Osteoblast (primary cell): ENCODE measurements at regions not wholly inside any gene's neighbourhood (a gene's known extent, or its start where the extent isn't known, plus 50 kb on each side); places are given as distances from the start of the nearest gene placed in this dataset.
A peak's percentile ranks its signal among the peaks of the same experiment; 100 is the strongest.

Source experiments
- DNase-seq: peaks from one replicate; pipeline ENCODE4 v3.0.0; 2011; ENCODE audit warnings: low spot score, mixed read lengths; ENCODE audit not compliant: insufficient read length; ENCODE audit errors: missing footprints
- H2AFZ ChIP-seq: 2 replicates; pipeline ENCODE4 v1.6.0; 2011; ENCODE audit warnings: mild to moderate bottlenecking, low read length
- H3K27ac ChIP-seq: 2 replicates; pipeline ENCODE4 v1.5.1; 2011; ENCODE audit warnings: mild to moderate bottlenecking, low read depth, low read length, moderate library complexity
- H3K27me3 ChIP-seq: 2 replicates; pipeline ENCODE4 v1.6.0; 2012; ENCODE audit warnings: mild to moderate bottlenecking, control low read depth, inconsistent platforms, low read length, moderate library complexity; ENCODE audit not compliant: insufficient read depth
- H3K36me3 ChIP-seq: 2 replicates; pipeline ENCODE4 v1.5.1; 2011; ENCODE audit warnings: mild to moderate bottlenecking, low read length, control low read depth, moderate library complexity; ENCODE audit not compliant: insufficient read depth
- H3K4me1 ChIP-seq: 2 replicates; pipeline ENCODE4 v1.5.1; 2011; ENCODE audit warnings: mild to moderate bottlenecking, low read length, control low read depth, moderate library complexity; ENCODE audit not compliant: insufficient read depth
- H3K4me2 ChIP-seq: 2 replicates; pipeline ENCODE4 v1.6.0; 2011; ENCODE audit warnings: mild to moderate bottlenecking, low read length; ENCODE audit not compliant: insufficient read depth
- H3K4me3 ChIP-seq: fragments of 200-600 bp; sonication (generic); 3 replicates; pipeline ENCODE4 v1.5.1; 2012; ENCODE audit warnings: mild to moderate bottlenecking, low read length, inconsistent platforms; ENCODE audit not compliant: insufficient read depth
- H3K79me2 ChIP-seq: 2 replicates; pipeline ENCODE4 v1.6.0; 2012; ENCODE audit warnings: mild to moderate bottlenecking, low read length, control low read depth, inconsistent platforms; ENCODE audit not compliant: insufficient read depth
- H3K9me3 ChIP-seq: 2 replicates; pipeline ENCODE4 v1.5.1; 2011; ENCODE audit warnings: low read depth, low read length, control low read depth
- H4K20me1 ChIP-seq: 2 replicates; pipeline ENCODE4 v1.6.0; 2012; ENCODE audit warnings: mild to moderate bottlenecking, low read length, control low read depth; ENCODE audit not compliant: insufficient read depth
- TF ChIP-seq, protein P1 (sequence below): IDR thresholded peaks from 2 replicates; pipeline ENCODE4 v1.5.1; 2011; ENCODE audit warnings: mild to moderate bottlenecking, low read depth, low read length, moderate library complexity; ENCODE audit errors: extremely low read depth

DNA sequence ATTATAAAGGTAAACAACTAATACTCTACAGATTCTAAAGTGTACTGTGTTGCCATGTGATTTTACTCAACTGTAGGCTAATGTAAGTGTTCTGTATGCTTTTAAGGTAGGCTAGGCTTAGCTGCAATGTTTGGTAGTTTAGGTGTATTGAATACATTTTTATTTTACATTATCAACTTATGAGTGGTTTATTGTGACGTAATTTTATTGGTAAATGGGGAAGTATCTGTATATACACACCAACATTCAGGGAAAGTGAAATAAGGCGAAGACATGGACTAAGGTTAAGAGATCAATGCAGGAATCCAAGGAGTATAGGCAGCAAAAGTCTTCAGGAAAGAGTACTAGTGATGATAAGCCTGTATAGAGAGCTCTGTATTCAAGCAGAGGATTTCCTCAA is 365.8 kb upstream of the MGAT4C start:
- Histone ChIP-seq H3K27me3 (no peaks in the 10 kb centered on the region), H3K4me1 (no peaks in the 10 kb centered on the region), H2AFZ (no peak overlapping the region), H3K4me2 (no peak overlapping the region), H4K20me1 (no peaks in the 10 kb centered on the region), H3K27ac (no peak overlapping the region), H3K36me3 (no peaks in the 10 kb centered on the region), H3K79me2 (no peaks in the 10 kb centered on the region), H3K9me3 (peaks cover 2% of the 10 kb centered on the region), H3K4me3 (no peak overlapping the region)
- DNase-seq, result no peak
- TF ChIP-seq, protein P1, sequence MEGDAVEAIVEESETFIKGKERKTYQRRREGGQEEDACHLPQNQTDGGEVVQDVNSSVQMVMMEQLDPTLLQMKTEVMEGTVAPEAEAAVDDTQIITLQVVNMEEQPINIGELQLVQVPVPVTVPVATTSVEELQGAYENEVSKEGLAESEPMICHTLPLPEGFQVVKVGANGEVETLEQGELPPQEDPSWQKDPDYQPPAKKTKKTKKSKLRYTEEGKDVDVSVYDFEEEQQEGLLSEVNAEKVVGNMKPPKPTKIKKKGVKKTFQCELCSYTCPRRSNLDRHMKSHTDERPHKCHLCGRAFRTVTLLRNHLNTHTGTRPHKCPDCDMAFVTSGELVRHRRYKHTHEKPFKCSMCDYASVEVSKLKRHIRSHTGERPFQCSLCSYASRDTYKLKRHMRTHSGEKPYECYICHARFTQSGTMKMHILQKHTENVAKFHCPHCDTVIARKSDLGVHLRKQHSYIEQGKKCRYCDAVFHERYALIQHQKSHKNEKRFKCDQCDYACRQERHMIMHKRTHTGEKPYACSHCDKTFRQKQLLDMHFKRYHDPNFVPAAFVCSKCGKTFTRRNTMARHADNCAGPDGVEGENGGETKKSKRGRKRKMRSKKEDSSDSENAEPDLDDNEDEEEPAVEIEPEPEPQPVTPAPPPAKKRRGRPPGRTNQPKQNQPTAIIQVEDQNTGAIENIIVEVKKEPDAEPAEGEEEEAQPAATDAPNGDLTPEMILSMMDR, result no peak

DNA sequence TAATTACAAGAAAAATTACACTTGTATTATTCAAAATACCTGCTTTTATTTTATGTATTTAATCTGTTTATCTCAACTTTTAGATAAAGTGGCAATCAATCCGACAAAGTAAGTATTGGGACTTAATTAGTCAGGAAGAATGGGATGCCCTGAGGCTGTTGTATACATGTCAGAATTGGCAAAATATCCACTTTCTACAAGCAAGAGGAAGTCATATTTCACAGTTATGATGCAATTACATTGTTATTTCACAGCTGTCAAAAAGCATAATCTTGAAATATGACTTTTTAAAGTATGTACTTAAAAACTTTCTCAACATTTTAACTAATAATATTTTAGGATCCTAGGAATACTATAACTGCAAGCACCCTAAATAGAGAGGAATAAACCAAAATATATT is 357.1 kb upstream of the MGAT4C start:
- TF ChIP-seq, protein P1, result no peak
- H3K27ac ChIP-seq, result no peak overlapping the region
- no peak overlapping the region for H3K4me2 ChIP-seq
- no peak overlapping the region for H2AFZ ChIP-seq
- H4K20me1 ChIP-seq, result no peaks in the 10 kb centered on the region
- H3K4me1 ChIP-seq, result no peaks in the 10 kb centered on the region
- H3K79me2 ChIP-seq, result no peaks in the 10 kb centered on the region
- H3K9me3 ChIP-seq, result no peaks in the 10 kb centered on the region
- no peak for DNase-seq
- H3K4me3 ChIP-seq, result no peak overlapping the region
- no peaks in the 10 kb centered on the region for H3K27me3 ChIP-seq
- H3K36me3 ChIP-seq, result no peaks in the 10 kb centered on the region

DNA sequence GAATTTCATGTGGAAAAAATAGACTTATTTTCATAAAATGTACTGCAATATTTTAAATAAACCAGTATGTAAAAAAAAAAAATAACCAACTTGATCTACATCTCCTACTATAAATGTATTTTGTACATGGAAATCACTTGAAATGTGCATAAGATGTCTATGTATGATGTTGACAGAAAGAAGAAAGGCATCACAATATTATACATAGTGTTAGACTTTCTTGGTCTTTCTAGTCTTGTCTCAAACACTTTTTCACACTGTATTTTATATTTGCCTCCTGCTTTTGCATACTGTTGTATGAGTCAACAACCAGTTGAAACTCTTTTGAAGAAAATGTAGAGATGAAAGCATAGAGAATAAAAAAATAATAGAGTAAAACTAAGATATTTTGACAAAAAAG is 352.4 kb upstream of the MGAT4C start:
- TF ChIP-seq, protein P1, result no peak
- DNase-seq, result no peak

DNA sequence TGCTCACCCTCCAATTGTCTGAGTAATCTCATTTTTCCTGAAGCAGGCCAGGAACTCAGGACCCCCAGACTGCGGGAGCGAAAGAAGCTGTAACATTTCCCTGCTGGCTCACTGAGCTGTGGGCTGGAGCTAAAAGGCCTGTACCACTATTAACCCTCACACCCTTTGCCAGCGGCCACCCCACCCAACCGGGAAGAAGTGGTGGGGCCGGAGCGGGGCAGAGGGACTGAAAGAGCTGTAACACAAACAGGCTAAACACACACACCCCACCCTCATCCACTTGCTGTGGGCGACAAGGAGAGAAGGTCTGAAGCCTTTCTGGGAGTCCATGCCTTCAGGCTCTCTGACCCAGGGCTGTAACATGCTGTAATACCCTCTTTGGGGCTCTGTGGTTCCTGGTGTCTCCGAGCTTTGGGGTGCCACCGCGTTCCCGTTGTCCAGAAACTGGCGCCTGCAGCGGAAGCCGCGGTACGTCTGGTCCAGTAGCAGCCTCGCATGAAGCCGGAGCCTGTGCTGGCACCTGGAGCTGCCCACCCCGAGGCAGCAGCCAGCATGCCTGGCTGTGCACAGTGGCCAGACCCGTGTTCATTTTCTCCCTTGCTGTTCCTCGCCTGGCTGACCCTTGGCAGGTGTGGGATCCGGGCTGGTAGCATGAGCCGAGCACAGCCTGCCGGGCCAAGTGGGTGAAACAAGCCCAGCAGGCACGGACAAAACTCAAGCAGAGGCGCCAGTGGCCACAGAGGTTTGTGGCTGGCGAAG is 345.5 kb upstream of the MGAT4C start:
- Histone ChIP-seq H3K79me2 (no peaks in the 10 kb centered on the region), H3K4me2 (no peak overlapping the region), H3K9me3 (no peaks in the 10 kb centered on the region), H3K4me3 (no peak overlapping the region), H3K27ac (no peak overlapping the region), H3K27me3 (no peaks in the 10 kb centered on the region), H3K4me1 (no peaks in the 10 kb centered on the region), H2AFZ (no peak overlapping the region), H4K20me1 (no peaks in the 10 kb centered on the region), H3K36me3 (no peaks in the 10 kb centered on the region)
- DNase-seq, result peak; percentile 41
- TF ChIP-seq, protein P1, result no peak

More for the DNA sequence above, 352.4 kb upstream of the MGAT4C start:
- Histone ChIP-seq H3K79me2 (no peaks in the 10 kb centered on the region), H3K4me3 (no peak overlapping the region), H3K27ac (no peak overlapping the region), H4K20me1 (no peaks in the 10 kb centered on the region), H3K27me3 (no peaks in the 10 kb centered on the region), H3K9me3 (no peaks in the 10 kb centered on the region), H3K4me1 (no peaks in the 10 kb centered on the region), H2AFZ (no peak overlapping the region), H3K4me2 (no peak overlapping the region), H3K36me3 (no peaks in the 10 kb centered on the region)
